ENCODE measurements at regions not wholly inside any gene's neighbourhood (a gene's known extent, or its start where the extent isn't known, plus 50 kb on each side); places are given as distances from the start of the nearest gene placed in this dataset.

DNA sequence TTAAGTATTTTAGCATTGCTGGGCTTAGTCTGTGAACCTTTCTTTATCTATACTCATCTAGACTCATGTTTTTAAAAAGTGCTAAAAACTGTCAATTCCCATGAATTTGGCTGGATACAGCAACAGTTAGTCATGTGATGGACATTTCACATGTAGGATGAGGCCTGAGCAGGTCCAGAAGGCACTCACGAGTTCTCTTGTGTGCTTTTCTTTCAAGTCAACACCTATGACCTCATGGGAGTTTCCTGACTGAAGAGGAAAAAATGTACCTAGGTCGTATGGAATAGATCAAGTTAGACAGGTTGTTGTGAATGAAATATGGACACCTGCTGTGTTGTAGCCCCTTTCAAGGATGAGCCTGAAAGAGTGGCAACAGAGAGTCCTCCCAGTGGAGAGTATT lies 394.2 kb downstream of the DUSP10 start:
- no peaks in the 10 kb centered on the region for H3K27me3 ChIP-seq (ENCODE audit: insufficient read depth)
- no peak overlapping the region for H3K4me2 ChIP-seq
- no peak overlapping the region for H3K4me3 ChIP-seq (ENCODE audit: low read depth in 2 of 2, low read length in 1 of 2)
- no peaks in the 10 kb centered on the region for H3K9me2 ChIP-seq
- no peaks in the 10 kb centered on the region for H3K79me2 ChIP-seq (ENCODE audit: insufficient read depth)
- no peak for DNase-seq
- POLR2A ChIA-PET: no interaction called here
- no peak overlapping the region for H2AFZ ChIP-seq (ENCODE audit: low read depth)
- H3F3A ChIP-seq (replicated peaks; ENCODE audit: insufficient read depth): no peaks in the 10 kb centered on the region
- H3K9me3 ChIP-seq: no peaks in the 10 kb centered on the region
- peaks cover 0 to 6% of the 10 kb centered on the region in 2 experiments; a peak in 2 of 4 replicates for H3K4me1 ChIP-seq (ENCODE audit: control insufficient read depth in 1 of 2, insufficient read depth in 2 of 2, low read depth in 1 of 2, low read length in 1 of 2)
- WGBS (ENCODE audit: low lambda C conversion rate): 61% methylated on average over 2 of the region's 2 CpGs
- no peak overlapping the region for H3K9ac ChIP-seq
- H3K36me3 ChIP-seq (replicated peaks in 1 of 2; ENCODE audit: control insufficient read depth in 1 of 2, insufficient read depth in 2 of 2, low read length in 1 of 2): no peaks in the 10 kb centered on the region
- H3K27ac ChIP-seq (ENCODE audit: low read depth in 2 of 2, low read length in 1 of 2): no peak overlapping the region
- no peak for TF ChIP-seq MEF2A (IDR thresholded peaks at IDR 0.05; ENCODE audit: borderline replicate concordance, low read depth)
- no peak for TF ChIP-seq SMC3 (IDR thresholded peaks at IDR 0.05; ENCODE audit: low read depth, low read length)
- no peak for TF ChIP-seq MXI1 (IDR thresholded peaks at IDR 0.05; ENCODE audit: low read depth, low read length)
- TF ChIP-seq FOSL2 (IDR thresholded peaks at IDR 0.05; ENCODE audit: borderline replicate concordance, low read depth): no peak
- TF ChIP-seq, protein P1, sequence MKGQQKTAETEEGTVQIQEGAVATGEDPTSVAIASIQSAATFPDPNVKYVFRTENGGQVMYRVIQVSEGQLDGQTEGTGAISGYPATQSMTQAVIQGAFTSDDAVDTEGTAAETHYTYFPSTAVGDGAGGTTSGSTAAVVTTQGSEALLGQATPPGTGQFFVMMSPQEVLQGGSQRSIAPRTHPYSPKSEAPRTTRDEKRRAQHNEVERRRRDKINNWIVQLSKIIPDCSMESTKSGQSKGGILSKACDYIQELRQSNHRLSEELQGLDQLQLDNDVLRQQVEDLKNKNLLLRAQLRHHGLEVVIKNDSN (IDR thresholded peaks at IDR 0.05; ENCODE audit: borderline replicate concordance, low read depth): no peak
- CTCF ChIA-PET: interaction anchor here (0.9 kb wide), 1 partner anchor 10 kb away, joined by 3 read pairs; no protein-coding TSS in a partner anchor
- H4K20me1 ChIP-seq (ENCODE audit: insufficient read depth): no peaks in the 10 kb centered on the region

DNA sequence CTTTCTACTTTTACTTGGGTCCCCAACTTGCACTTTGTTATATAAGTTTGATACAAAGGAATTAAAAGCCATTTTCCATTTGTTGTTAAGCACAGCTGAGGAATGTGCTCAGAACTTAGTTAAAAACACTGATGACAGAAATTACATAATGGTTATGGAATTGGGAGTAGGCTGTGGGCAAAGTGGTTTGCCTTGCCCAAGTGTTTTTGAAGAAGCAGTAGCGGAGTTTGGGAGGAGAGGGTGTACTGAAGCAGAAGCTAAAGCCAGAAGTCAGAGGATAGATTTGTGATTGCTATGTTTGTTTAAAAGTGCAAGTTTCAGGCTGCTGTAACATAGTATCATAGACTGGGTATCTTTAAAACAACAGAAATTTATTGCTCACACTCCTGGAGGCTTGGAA lies 391.8 kb downstream of the DUSP10 start:
- no peak for DNase-seq

More for the DNA sequence above, 391.8 kb downstream of the DUSP10 start:
- Histone ChIP-seq H3K4me2 (no peak overlapping the region), H2AFZ (ENCODE audit: low read depth) (no peak overlapping the region), H3K9me3 (no peaks in the 10 kb centered on the region), H3K9me2 (no peaks in the 10 kb centered on the region), H3K36me3 (replicated peaks in 1 of 2; ENCODE audit: control insufficient read depth in 1 of 2, insufficient read depth in 2 of 2, low read length in 1 of 2) (no peaks in the 10 kb centered on the region), H3F3A (replicated peaks; ENCODE audit: insufficient read depth) (no peaks in the 10 kb centered on the region), H4K20me1 (ENCODE audit: insufficient read depth) (no peaks in the 10 kb centered on the region), H3K79me2 (ENCODE audit: insufficient read depth) (no peaks in the 10 kb centered on the region), H3K27ac (ENCODE audit: low read depth in 2 of 2, low read length in 1 of 2) (no peak overlapping the region), H3K9ac (no peak overlapping the region), H3K27me3 (ENCODE audit: insufficient read depth) (no peaks in the 10 kb centered on the region), H3K4me1 (ENCODE audit: control insufficient read depth in 1 of 2, insufficient read depth in 2 of 2, low read depth in 1 of 2, low read length in 1 of 2) (no peaks in the 10 kb centered on the region; a peak in 1 of 4 replicates), H3K4me3 (ENCODE audit: low read depth in 2 of 2, low read length in 1 of 2) (no peak overlapping the region)
- no peak for TF ChIP-seq ELF1 (IDR thresholded peaks at IDR 0.05)
- no peak for TF ChIP-seq CHD2 (IDR thresholded peaks at IDR 0.05; ENCODE audit: low read length, partially characterized antibody)
- TF ChIP-seq SMC3 (IDR thresholded peaks at IDR 0.05; ENCODE audit: low read depth, low read length): no peak
- TF ChIP-seq SIN3A (IDR thresholded peaks at IDR 0.05; ENCODE audit: borderline replicate concordance, low read depth, low read length): no peak
- TF ChIP-seq FOXJ3 (CRISPR knock-in tag; IDR thresholded peaks at IDR 0.05): no peak
- no peak for TF ChIP-seq RCOR1 (IDR thresholded peaks at IDR 0.05; ENCODE audit: low read length)
- TF ChIP-seq, protein P2, sequence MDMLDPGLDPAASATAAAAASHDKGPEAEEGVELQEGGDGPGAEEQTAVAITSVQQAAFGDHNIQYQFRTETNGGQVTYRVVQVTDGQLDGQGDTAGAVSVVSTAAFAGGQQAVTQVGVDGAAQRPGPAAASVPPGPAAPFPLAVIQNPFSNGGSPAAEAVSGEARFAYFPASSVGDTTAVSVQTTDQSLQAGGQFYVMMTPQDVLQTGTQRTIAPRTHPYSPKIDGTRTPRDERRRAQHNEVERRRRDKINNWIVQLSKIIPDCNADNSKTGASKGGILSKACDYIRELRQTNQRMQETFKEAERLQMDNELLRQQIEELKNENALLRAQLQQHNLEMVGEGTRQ (IDR thresholded peaks at IDR 0.05; ENCODE audit: borderline replicate concordance, low read depth, low read length): no peak
- no peak for TF ChIP-seq EP300 (IDR thresholded peaks at IDR 0.05; ENCODE audit: borderline replicate concordance in 1 of 2, low read depth in 1 of 2, low read length in 1 of 2)
- no peak for TF ChIP-seq GATA2 (CRISPR knock-in tag; IDR thresholded peaks at IDR 0.05)
- TF ChIP-seq NFIC (IDR thresholded peaks at IDR 0.05; ENCODE audit: borderline replicate concordance): no peak
- TF ChIP-seq, protein P3, sequence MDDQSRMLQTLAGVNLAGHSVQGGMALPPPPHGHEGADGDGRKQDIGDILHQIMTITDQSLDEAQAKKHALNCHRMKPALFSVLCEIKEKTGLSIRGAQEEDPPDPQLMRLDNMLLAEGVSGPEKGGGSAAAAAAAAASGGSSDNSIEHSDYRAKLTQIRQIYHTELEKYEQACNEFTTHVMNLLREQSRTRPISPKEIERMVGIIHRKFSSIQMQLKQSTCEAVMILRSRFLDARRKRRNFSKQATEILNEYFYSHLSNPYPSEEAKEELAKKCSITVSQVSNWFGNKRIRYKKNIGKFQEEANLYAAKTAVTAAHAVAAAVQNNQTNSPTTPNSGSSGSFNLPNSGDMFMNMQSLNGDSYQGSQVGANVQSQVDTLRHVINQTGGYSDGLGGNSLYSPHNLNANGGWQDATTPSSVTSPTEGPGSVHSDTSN (IDR thresholded peaks at IDR 0.05): no peak
- ChIA-PET CTCF (no interaction called here), POLR2A (no interaction called here)
- WGBS (ENCODE audit: low lambda C conversion rate): 93% methylated on average over 1 of the region's 1 CpG
